Liver (tissue), 8 donors: ENCODE measurements at regions not wholly inside any gene's neighbourhood (a gene's known extent, or its start where the extent isn't known, plus 50 kb on each side); places are given as distances from the start of the nearest gene placed in this dataset.

Experiments
- DNase-seq: peaks from one replicate; pipeline ENCODE4 v3.0.0-alpha.2; 2017; ENCODE audit warnings: low spot score
- H3K27ac ChIP-seq, 2 donors: one replicate each; pipeline ENCODE4 v1.7.0; 2013; ENCODE audit warnings: inconsistent platforms in 2 of 2, low read length in 2 of 2, control low read depth in 1 of 2, low read depth in 1 of 2, mild to moderate bottlenecking in 1 of 2
- H3K27me3 ChIP-seq, 4 donors: one replicate each; pipeline versions ENCODE4 v1.6.1 to v1.7.0; 2013; ENCODE audit warnings: low read length in 3 of 4, inconsistent platforms in 1 of 4, mild to moderate bottlenecking in 1 of 4, moderate library complexity in 1 of 4; ENCODE audit not compliant: control insufficient read depth in 4 of 4, insufficient read depth in 4 of 4
- H3K36me3 ChIP-seq, 4 donors: one replicate each; pipeline versions ENCODE4 v1.6.1 to v1.7.0; 2013; ENCODE audit warnings: low read length in 3 of 4, mild to moderate bottlenecking in 3 of 4, low read depth in 1 of 4, moderate library complexity in 1 of 4; ENCODE audit not compliant: control insufficient read depth in 4 of 4, insufficient read depth in 3 of 4
- H3K4me1 ChIP-seq, 4 donors: one replicate each; pipeline versions ENCODE4 v1.6.1 to v1.7.0; 2013; ENCODE audit warnings: low read length in 3 of 4, mild to moderate bottlenecking in 3 of 4, moderate library complexity in 1 of 4; ENCODE audit not compliant: control insufficient read depth in 4 of 4, insufficient read depth in 4 of 4
- H3K4me3 ChIP-seq, 3 donors: one replicate each; pipeline versions ENCODE4 v1.6.1 to v1.7.0; 2013; ENCODE audit warnings: low read length in 3 of 3, control low read depth in 1 of 3, low read depth in 1 of 3, mild to moderate bottlenecking in 1 of 3
- H3K9ac ChIP-seq, 2 donors: one replicate each; pipeline ENCODE4 v1.7.0; 2013; ENCODE audit warnings: low read length in 2 of 2, mild to moderate bottlenecking in 2 of 2, moderate library complexity in 2 of 2, control low read depth in 1 of 2, low read depth in 1 of 2
- H3K9me3 ChIP-seq, 4 donors: one replicate each; pipeline versions ENCODE4 v1.6.1 to v1.7.0; 2013; ENCODE audit warnings: low read length in 3 of 4; ENCODE audit not compliant: control insufficient read depth in 4 of 4
- ATF3 ChIP-seq: IDR thresholded peaks from 2 replicates; pipeline ENCODE4 v1.6.1; 2016; ENCODE audit warnings: antibody characterized with exemption
- CTCF ChIP-seq: fragments of 150-350 bp; IDR thresholded peaks from 2 replicates; pipeline ENCODE4 v1.5.1; 2017; ENCODE audit warnings: improper control_type of control experiment, low read depth, low read length; ENCODE audit not compliant: missing input control
- EGR1 ChIP-seq, 2 donors: IDR thresholded peaks; 2 replicates each; pipeline ENCODE4 v1.6.1; 2016 to 2018; ENCODE audit warnings: antibody characterized with exemption in 2 of 2, low read depth in 2 of 2
- FOXA1 ChIP-seq: IDR thresholded peaks from 2 replicates; pipeline ENCODE4 v1.6.1; 2016; ENCODE audit warnings: antibody characterized with exemption
- GABPA ChIP-seq, 2 donors: IDR thresholded peaks in 1 of 2; conservative IDR thresholded peaks in 1 of 2; 2 replicates each; pipeline ENCODE4 v1.6.1; 2016; ENCODE audit warnings: antibody characterized with exemption in 2 of 2, mild to moderate bottlenecking in 1 of 2, moderate library complexity in 1 of 2
- HNF4A ChIP-seq, 2 donors: conservative IDR thresholded peaks; 2 replicates each; pipeline ENCODE4 v1.6.1; 2016; ENCODE audit warnings: antibody characterized with exemption in 2 of 2, mild to moderate bottlenecking in 2 of 2
- HNF4G ChIP-seq: IDR thresholded peaks from 2 replicates; pipeline ENCODE4 v1.6.1; 2016; ENCODE audit warnings: antibody characterized with exemption
- JUND ChIP-seq, 2 donors: IDR thresholded peaks; 2 replicates each; pipeline ENCODE4 v1.6.1; 2016; ENCODE audit warnings: antibody characterized with exemption in 2 of 2
- NR2F2 ChIP-seq: IDR thresholded peaks from 2 replicates; pipeline ENCODE4 v1.6.1; 2016; ENCODE audit warnings: antibody characterized with exemption
- RAD21 ChIP-seq, 2 donors: IDR thresholded peaks; 2 replicates each; pipeline ENCODE4 v1.6.1; 2016; ENCODE audit warnings: antibody characterized with exemption in 2 of 2, mild to moderate bottlenecking in 2 of 2
- REST ChIP-seq: IDR thresholded peaks from 2 replicates; pipeline ENCODE4 v1.6.1; 2016; ENCODE audit warnings: antibody characterized with exemption, mild to moderate bottlenecking
- RXRA ChIP-seq, 2 donors: IDR thresholded peaks; 2 replicates each; pipeline ENCODE4 v1.6.1; 2017 to 2018; ENCODE audit warnings: antibody characterized with exemption in 2 of 2, mild to moderate bottlenecking in 1 of 2
- SP1 ChIP-seq: IDR thresholded peaks from 2 replicates; pipeline ENCODE4 v1.6.1; 2018; ENCODE audit warnings: antibody characterized with exemption, mild to moderate bottlenecking
- TAF1 ChIP-seq: conservative IDR thresholded peaks from 2 replicates; pipeline ENCODE4 v1.6.1; 2016; ENCODE audit warnings: antibody characterized with exemption, mild to moderate bottlenecking
- YY1 ChIP-seq: IDR thresholded peaks from 2 replicates; pipeline ENCODE4 v1.6.1; 2016; ENCODE audit warnings: antibody characterized with exemption, mild to moderate bottlenecking
- WGBS: extraction: QIAGEN DNeasy Blood & Tissue Kit; methylation state at CpG from one replicate; pipeline ENCODE4 v1.1.7; 2013; 5-methylcytosine and 5-hydroxymethylcytosine counted together
- donor health status: healthy.
- donor health status: healthy.
- donor health status: healthy.
- donor health status: healthy.
- donor health status: healthy.

GRCh38 chr9:20262611-20263010, 359.7 kb downstream of the MLLT3 start:
- H3K36me3 ChIP-seq: no peaks in the 10 kb centered on the region
- TF ChIP-seq GABPA (IDR thresholded peaks at IDR 0.05 in 1 of 2, conservative IDR thresholded peaks at IDR 0.05 in 1 of 2) (no peak), REST (no peak), FOXA1 (no peak), EGR1 (IDR thresholded peaks at IDR 0.05; ENCODE audit: low read depth in 2 of 2) (no peak), HNF4A (conservative IDR thresholded peaks at IDR 0.05) (no peak), SP1 (no peak), YY1 (no peak), ATF3 (no peak), RXRA (IDR thresholded peaks at IDR 0.05) (no peak), RAD21 (IDR thresholded peaks at IDR 0.05) (no peak), CTCF (no peak), NR2F2 (no peak), TAF1 (no peak), HNF4G (no peak), JUND (IDR thresholded peaks at IDR 0.05) (no peak)
- H3K27me3 ChIP-seq: no peaks in the 10 kb centered on the region
- WGBS: 78% methylated on average over 4 of the region's 4 CpGs
- no peaks in the 10 kb centered on the region for H3K4me1 ChIP-seq
- H3K4me3 ChIP-seq: no peak overlapping the region
- DNase-seq: no peak
- no peak overlapping the region for H3K9ac ChIP-seq
- no peaks in the 10 kb centered on the region for H3K9me3 ChIP-seq
- no peak overlapping the region for H3K27ac ChIP-seq

- Histone ChIP-seq H3K9ac (no peak overlapping the region), H3K27me3 (no peaks in the 10 kb centered on the region), H3K27ac (no peak overlapping the region), H3K4me3 (no peak overlapping the region), H3K36me3 (no peaks in the 10 kb centered on the region), H3K9me3 (no peaks in the 10 kb centered on the region), H3K4me1 (no peaks in the 10 kb centered on the region)
- 84% methylated on average over 1 of the region's 1 CpG for WGBS
- TF ChIP-seq GABPA (IDR thresholded peaks at IDR 0.05 in 1 of 2, conservative IDR thresholded peaks at IDR 0.05 in 1 of 2) (no peak), RAD21 (IDR thresholded peaks at IDR 0.05) (no peak), TAF1 (no peak), JUND (IDR thresholded peaks at IDR 0.05) (no peak), REST (no peak), YY1 (no peak)
- no peak for DNase-seq
Measured at GRCh38 chr9:20256284-20256948, 365.9 kb downstream of the MLLT3 start.
